Suppressor macrophage (primary cell): ENCODE measurements at regions not wholly inside any gene's neighbourhood (a gene's known extent, or its start where the extent isn't known, plus 50 kb on each side); places are given as distances from the start of the nearest gene placed in this dataset.
"Not testable (repeated sequence)": the region's sequence is repeated elsewhere in the genome, so short reads cannot be mapped to it uniquely, and the experiment has no call there.

ENCODE experiments used
- DNase-seq, 4 experiments: peaks; one replicate each; pipeline ENCODE4 v3.0.0-alpha.2; 2020 to 2022

DNA sequence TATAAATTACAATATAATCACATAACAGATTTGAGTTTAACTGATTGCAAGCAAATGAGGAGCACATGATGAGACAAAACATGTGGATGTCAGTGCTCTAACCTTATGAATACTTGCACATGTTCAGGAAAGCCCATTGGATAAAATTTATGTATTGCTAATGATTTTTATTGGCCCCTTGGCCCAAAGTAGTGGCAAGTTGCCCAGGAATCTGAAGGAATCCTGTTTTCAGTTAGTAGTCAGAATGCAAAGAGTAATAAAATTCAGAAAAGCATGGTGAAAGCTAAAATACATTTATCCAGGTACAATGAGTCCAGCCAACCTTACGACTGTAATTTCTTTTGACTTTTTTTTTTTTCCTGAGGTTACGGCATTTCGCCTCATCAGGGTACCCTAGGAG lies 1539.4 kb downstream of the EFNB2 start:
- DNase-seq, result no peak

DNA sequence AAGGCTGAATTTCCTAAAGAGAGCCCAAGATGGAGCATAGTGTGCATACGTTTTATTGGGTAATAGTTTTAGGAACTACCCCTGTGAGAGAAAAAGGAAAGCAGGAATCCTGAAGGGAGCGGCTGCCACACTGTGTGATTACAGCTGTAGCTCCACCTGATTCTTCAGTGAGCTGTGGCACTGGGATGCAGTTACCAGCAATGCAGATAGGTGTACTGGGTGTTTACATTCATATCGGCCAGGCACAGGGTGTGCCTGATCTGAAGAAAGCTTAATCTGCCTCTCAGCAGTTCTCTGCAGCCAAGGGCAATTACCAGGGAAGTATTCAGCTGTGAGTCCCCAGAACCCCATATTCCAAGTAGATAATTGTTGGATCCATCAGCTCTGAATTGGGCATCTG lies 1541.8 kb downstream of the EFNB2 start:
- no peak for DNase-seq

DNA sequence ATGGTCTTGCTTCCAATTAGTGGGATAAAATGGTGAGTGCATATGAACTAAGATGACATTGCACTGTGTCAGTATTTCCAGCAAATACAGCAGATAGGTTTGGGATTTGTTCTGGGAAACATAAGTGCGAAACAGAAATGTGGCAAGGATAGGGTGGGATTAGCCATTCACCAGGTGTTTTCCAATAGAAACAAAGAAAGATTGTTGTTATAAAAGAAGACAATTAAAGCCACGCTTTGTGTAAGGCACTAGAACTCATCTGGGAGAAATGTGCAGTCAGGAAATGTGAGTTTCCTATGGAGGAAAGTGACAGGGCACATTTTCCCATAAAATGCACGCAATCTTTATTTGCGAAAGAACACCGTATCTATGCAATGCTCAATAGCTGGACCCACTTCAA lies 1547.8 kb downstream of the EFNB2 start:
- DNase-seq, result no peak

DNA sequence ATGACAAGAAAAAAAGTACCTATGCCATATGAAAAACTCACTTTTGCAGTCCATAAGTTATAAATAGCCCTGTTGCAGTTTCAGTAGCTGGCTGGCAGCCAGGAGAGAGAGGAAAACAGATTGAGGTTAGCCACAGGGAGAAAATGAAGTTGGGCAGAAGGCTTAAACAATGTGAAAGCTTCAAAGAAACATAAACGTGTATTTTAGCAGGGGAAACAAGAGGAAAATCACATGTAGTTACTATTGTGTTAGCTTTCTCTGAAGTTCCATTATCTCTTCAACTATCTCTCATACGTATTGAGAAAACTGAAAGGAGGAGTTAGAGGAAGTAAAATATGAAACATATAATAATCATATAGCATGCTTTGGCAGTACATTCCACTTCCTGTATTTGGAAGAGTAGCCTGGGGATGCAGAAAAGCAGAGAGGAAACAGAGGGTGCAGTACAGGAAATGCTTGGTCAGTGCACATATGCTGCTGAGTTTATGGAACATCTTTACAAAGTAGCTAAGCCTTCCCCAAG lies 1551.1 kb downstream of the EFNB2 start:
- peak; percentile 58 to 87 (median 72) for DNase-seq

DNA sequence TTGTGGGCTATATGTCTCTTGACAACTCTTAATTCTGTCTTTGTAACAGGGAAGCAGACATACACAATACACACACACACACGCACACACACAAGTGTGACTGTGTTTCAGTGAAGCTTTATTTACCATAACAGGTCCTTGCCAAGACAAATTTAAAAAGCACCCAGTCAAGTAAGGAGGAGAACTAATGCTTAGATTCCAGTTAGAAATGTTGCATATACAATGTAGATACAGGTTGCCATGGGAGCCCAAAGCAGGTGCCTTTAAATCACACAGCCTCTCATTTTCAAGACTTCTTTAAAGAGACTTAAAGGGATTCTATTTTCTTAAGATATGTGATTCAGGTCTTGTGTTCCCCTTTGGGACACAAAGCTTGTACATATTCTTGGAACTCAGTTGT lies 1551.9 kb downstream of the EFNB2 start:
- no peak for DNase-seq

DNA sequence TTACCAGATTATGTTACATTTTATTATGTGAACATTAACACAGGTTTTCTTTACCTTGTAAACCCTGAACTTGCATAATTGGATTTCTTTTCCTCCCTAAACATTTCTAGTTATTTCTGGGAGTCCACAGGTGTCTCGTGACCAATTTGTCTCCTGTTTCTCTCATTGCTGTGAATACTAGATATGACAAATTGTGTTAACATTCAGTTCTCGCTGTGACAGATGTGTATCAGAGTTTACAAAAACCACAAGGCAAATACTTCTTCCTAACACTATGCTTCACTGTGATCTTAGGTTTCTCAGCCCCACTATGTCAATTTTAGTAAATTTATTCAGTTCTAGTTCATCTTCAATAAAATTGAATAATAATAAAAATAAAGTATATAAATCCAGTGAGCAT lies 1554.9 kb downstream of the EFNB2 start:
- no peak for DNase-seq

DNA sequence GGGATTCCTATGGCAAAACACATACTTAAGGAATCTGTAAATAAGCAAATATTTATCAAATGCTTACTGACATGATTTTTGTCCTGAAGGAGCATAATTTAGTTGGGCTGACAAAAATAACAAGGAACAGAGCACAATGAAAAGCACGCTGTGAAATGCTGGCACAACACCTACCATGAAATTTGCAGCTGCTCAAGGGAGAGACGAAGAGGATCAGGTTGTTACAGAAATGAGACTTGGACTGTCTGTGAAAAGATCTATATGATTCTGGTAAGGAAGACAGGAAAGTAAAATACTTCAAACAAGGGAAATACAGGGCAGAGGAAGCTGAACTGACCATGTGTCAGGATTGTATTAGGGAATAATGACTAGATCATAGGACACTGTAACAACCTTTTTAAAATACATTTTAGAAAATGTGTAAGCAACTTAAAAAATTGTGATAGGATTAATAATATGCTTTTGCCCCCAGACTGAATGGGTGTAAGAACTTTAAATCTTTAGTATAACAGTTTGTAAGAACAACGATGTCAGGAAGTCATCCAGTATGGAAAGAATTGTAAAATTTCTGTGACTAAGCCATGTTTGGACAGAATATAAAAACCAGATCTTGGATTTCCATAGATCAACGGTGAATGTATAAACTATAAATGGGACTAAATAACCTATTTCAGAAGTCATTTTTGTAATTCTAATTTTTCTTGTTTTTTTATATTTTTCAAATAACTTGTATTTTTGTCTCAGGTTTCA lies 1556.0 kb downstream of the EFNB2 start:
- DNase-seq, result no peak

DNA sequence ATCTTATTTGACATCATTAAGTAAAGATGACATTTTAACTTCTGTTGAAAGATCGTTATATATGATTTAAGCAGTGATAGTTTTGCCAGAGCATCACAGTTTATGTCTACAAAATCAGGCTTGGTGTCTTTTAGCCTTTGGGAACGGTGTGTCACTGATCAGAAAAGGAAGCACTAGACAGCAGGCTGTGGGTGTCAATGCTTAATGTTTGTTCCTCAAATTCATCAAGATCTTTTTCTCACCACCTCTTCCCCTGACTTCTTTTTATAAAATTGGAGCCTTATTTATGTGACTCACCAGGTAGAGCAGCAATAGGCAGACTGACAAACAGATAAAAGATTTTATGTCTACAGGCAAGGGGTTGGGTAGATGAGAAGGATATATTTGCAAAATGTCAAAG lies 1558.5 kb downstream of the EFNB2 start:
- DNase-seq, result peak; percentile 37 to 68 (median 50)

DNA sequence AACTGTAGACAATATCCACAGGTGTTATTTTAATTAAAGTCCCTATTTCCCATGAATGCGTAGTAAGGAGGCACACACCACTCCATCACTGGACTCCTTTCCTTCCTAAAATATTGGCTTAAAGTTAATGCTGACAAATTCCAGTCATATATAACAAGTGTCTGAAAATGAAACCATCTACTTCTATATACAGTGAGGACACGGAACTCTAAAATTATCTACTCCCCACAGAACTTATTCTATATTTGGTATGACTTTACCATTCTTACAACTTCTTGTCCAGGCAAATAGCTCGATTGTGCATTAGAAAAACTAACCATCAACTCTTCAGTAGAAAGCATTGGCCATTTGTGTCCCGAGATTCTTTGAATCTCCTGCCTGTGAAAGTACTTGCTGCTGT lies 1560.2 kb downstream of the EFNB2 start:
- DNase-seq, result peak in 1 of 4 experiments; percentile 16

DNA sequence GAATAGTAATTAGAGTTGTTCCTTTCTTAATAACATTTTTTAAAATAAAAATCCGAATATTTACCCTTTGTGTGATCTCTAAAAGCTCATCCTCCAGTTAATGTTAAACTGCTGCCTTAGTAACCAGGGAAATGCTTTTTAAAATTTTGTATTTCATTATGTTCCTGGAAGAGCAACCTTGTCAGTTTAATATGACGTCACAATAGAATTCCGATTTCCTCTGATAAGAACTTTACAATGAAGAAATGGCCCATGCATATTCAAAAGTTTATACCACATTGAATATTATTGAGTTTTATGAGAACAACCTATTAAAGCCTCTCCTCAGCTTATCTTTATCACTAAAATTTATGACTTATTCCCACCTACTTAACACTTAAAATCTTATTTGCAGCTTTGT lies 1566.6 kb downstream of the EFNB2 start:
- DNase-seq, result no peak

DNA sequence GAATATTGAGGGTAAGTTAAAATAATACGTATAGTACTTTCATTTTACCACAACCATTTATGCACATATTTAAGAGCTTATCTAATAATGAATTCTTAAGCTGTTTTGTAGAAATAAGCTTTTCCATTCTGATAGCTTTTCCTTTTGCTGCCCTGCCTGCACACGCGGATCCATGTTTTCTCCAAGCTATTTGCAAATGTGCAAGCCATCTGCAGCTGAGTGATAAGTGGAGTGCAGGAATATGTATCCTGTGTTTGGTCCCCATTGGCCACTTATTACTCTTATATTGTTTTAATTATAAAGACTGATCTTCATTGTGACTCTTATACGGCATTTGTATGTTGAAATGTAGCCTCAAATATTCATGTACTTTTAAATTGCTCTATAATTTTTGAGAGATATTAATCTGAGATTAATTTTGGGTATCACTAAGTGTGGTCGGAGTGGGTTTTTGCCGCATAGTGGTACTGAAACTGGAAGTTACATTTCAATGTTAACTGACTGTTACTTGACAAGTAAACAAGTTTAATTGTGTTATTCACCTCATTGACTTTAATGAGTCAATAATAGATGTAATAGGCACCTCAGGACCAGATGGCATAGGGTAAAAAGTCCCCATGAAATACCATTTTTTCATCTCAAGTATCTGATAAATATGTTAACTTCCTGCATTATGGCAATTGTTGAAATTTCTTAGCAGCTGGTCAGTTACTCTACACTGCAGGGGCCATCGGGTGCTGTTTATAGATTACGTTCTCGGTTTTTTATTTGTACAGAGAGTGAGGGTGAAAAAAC lies 1567.4 kb downstream of the EFNB2 start:
- DNase-seq, result no peak

DNA sequence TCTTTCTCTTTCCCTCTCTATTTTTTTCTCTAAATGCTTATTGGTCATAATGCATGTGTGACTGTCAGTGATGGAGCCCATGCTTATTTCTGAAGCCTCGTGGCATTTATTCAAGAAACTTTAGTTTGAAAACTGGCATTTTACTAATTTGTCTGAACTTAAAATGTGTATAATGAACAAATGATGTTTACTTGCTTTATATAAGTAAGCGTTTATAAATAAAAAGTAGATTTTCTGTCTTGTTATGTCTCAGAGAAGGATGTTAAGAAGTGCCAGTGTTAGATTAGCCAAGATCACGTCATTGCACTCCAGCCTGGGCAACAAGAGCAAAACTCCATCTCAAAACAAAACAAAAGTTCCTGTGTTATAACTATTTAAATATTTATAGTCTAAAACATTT lies 1568.1 kb downstream of the EFNB2 start:
- DNase-seq, result no peak

DNA sequence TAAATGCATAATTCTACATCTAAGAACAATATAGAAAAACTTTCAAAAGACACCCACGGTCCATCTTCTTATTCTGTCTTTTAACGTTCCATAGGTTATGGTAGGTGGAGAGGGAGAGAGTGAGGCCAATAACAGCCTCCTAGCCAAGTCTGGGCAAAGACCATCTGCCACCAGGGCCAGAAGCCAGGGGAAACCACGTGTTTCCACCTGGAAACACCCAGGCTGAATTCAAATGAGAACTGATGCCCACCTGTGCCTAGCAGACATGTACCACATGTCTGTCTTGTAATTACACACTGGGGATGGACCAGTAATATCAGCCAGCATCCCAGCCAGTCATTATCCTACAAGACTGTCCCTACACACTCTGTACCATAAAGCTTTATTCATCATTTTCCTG lies 1573.1 kb downstream of the EFNB2 start:
- DNase-seq, result no peak

DNA sequence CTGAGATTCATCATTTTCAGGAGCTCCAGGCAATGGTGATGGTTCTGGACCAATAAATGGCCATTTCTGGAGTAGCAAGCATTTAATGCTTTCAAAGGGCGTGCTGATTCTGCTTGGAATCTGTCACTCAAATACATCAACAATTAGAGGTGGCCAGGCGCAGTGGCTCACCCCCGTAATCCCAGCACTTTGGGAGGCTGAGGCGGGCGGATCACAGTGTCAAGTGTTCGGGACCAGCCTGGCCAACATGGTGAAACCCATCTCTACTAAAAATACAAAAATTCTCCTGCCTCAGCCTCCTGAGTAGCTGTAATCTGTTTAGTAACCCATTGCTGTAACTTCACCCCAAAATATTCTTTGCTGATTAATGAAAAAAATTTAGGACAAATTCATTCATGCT lies 1574.2 kb downstream of the EFNB2 start:
- DNase-seq, result no peak

DNA sequence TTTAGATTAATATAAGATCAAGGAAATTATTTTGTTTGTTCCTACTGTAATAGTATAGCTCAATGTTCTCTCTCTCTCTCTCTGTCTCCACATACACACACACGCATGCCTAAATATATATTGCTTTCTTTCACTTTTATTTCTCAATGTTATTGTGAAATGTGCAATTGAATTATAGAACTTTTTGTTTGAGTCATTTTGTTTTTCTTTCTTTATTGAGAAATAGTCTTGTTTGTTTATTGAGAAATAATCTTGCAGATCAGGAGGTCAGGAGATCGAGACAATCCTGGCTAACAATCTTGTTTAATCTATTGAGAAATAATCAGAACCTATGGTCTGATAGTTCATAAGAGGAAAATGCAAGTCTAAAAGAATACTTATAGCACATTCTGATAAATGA lies 1581.3 kb downstream of the EFNB2 start:
- DNase-seq, result peak in 3 of 4 experiments; percentile 1 to 43 (median 42)

DNA sequence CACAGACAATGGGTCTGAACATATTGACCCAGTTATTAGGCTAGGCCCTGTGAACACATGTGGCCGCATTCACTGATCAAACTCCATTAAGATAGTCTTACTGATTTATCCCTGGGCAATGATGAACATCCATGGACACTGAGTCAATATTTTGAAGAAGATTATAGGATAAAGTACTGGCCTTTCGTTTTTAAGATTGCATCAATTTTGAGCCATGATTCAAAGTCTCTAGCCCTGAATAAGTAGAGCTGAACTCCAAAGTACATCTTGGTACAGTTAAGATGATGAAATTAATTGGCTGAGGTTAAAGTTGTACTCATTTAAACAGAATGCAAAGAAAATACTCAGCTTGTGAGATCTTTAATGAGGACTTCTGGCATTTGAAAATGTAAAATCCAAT lies 1581.9 kb downstream of the EFNB2 start:
- no peak for DNase-seq

DNA sequence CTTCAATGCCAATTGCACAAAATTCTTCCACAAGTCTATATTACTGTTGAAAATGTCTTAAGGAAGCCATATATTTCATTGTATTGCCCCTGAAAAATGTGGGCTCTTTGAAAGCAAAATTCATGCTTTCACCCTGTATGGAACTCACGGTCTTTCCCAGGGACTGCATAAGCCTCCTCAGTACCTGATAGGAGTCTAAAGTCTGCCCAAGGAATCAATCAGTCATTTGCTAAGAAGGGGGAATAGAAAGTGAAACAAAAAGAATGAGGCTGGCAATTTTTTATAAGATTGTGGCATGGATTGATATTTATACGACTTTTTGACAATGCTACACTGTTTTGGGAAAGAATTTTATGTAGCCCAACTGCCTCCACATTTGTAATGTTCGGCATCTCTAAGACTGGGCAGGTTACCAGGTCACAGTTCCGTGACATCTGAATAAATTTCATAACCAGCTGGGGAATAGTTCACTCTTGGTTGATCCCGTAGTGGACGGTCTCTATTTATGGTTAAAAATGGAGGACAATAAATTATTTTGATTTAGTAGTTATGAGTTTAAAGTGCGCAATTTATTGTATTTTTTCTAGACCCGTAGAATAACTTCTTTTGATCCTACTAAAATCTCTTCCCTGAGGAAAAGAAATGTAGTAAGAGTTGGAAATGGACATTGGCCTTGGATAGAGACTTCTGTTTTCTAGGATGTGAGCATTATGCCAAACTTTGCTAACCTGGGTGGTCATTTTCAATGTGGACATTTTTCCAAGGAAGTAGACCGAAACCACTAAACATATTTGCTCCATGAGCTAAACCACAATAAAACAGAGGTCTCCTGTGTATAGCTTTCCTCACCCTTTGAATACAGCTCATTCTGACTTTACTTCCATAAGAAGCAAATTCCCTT lies 1585.4 kb downstream of the EFNB2 start:
- no peak for DNase-seq

DNA sequence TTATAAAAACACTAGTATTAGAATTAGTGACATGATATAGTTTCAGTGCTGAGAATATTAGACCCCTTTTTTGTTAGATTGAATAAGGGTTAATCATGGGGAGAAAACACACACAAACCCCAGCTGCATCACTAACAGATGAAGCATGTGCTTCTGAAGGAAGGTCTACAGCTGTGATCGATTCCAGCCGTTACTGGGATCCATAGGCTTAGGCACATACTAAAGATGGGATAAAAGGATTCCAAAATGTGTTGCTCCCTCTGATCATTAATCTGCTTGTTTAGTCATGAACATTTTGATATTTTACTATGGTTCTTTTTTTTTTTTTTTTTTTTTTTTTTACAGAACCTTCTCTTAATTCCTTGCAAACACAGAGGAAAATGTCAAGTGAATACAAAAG lies 1591.3 kb downstream of the EFNB2 start:
- no peak for DNase-seq

DNA sequence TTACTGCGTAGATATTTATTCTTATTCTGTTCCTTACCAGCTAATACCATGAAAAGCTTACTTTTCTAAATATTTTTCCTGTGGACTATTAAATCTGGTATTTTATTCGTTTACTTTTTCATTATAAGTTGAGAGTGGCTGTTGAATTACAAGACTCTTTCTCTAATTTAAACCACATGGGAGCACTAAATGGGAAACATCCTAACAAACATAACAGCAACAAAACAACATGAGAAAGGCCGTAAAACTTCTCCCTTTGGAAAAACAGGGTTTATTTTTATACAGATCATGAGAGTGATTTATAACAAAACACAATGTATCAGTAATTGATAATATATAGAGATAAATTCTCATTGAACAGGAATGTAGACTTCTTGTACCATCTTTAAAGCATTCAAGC lies 1592.1 kb downstream of the EFNB2 start:
- DNase-seq, result no peak

DNA sequence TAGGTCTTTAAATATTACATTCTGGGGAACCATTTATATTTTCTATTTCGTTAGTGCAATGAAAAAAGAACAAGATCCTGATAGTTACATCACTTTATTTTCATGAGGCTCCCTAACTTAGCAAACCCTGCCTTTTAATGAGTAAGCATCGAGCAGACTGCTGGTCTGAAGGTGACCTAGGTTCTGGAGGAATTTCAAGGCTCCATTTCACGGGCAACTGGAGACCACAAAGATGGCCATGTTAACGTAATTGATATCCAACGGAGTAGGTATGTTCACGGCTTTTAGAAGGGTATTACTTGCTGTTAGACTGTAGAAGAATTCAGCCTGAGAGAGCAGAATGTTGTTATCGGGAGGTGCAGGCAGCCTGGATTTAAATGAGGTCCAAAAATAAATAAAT lies 1597.6 kb downstream of the EFNB2 start:
- no peak for DNase-seq

DNA sequence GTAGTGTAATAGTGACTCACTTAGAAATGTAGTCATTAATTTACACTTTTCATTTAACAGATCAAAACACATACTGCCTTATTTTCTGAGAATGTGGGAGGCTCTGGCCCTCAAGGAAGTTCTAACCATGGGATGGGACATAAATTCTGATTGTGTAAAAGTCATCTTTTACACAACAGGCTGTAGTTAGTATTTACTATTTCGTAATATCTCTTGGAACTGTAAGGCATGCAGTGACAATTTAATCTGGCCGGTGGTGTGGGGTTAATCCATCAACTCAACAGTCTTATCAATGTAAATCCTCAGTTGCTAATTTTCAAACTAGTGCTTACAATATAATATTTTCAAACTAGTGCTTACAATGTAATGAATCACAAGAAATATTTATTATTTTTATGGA lies 1599.2 kb downstream of the EFNB2 start:
- DNase-seq, result peak in 1 of 4 experiments; percentile 5

DNA sequence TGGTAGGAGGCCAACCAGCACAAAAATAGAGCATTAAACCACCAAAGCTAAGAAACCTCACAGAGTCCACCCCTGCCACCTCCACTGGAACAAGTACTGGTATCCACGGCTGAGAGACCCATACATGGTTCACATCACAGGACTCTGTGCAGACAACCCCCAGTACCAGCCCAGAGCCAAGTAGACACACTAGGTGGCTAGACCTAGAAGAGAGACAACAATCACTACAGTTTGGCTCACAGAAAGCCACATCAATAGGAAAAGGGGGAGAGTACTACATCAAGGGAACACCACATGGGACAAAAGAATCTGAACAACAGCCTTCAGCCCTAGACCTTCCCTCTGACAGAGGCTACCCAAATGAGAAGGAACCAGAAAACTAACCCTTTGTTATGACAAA lies 1614.9 kb downstream of the EFNB2 start:
- not testable (repeated sequence) for DNase-seq

DNA sequence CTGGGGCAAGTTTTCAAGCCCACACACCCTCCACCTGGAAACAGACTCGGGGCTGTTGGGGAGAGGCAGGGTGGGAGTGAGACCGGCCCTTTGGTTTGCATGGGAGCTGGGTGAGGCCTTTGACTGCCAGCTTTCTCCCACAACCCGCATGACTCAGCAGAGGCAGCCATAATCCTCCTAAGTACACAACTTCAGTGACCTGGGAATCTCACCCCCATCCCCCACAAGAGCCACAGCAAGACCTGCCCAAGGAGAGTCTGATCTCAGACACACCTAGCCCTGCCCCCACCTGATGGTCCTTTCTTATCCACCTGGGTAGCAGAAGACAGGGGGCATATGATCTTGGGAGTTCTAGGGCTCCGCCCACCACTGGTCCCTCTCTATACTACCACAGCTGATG lies 1615.4 kb downstream of the EFNB2 start:
- no peak for DNase-seq
